Endodermal cell (in vitro differentiated cells): ENCODE measurements at regions not wholly inside any gene's neighbourhood (a gene's known extent, or its start where the extent isn't known, plus 50 kb on each side); places are given as distances from the start of the nearest gene placed in this dataset.

Source experiments
- DNase-seq: peaks from one replicate; pipeline ENCODE4 v3.0.0-alpha.2; 2017
- H3K27ac ChIP-seq: 2 replicates; pipeline ENCODE4 v1.5.1; 2013; ENCODE audit warnings: mild to moderate bottlenecking, low read depth, low read length, moderate library complexity
- H3K27me3 ChIP-seq: 2 replicates; pipeline ENCODE4 v1.6.1; 2013; ENCODE audit warnings: mild to moderate bottlenecking, low read length, moderate library complexity; ENCODE audit not compliant: insufficient read depth, control insufficient read depth, poor library complexity, severe bottlenecking
- H3K36me3 ChIP-seq: 2 replicates; pipeline ENCODE4 v1.7.0; 2013; ENCODE audit warnings: mild to moderate bottlenecking, low read length, moderate library complexity; ENCODE audit not compliant: control insufficient read depth, insufficient read depth
- H3K4me1 ChIP-seq: one replicate; pipeline ENCODE4 v1.7.0; 2013; ENCODE audit warnings: low read length; ENCODE audit not compliant: control insufficient read depth, insufficient read depth
- H3K4me3 ChIP-seq: 2 replicates; pipeline ENCODE4 v1.5.1; 2013; ENCODE audit warnings: mild to moderate bottlenecking, low read length, moderate library complexity
- H3K9ac ChIP-seq: 2 replicates; pipeline ENCODE4 v1.6.1; 2013; ENCODE audit warnings: mild to moderate bottlenecking, low read length, moderate library complexity; ENCODE audit not compliant: poor library complexity, severe bottlenecking; ENCODE audit errors: extremely low read depth
- H3K9me3 ChIP-seq: 2 replicates; pipeline ENCODE4 v1.6.1; 2013; ENCODE audit warnings: mild to moderate bottlenecking, low read length, moderate library complexity; ENCODE audit not compliant: control insufficient read depth
- H3K27ac Mint-ChIP-seq: 2 replicates; pipeline ENCODE4 v1.8.0; 2020; ENCODE audit warnings: mixed read lengths
- H3K27me3 Mint-ChIP-seq: 2 replicates; pipeline ENCODE4 v1.8.0; 2021; ENCODE audit warnings: mild to moderate bottlenecking, mixed read lengths; ENCODE audit not compliant: insufficient read depth
- H3K36me3 Mint-ChIP-seq: 2 replicates; pipeline ENCODE4 v1.8.0; 2020; ENCODE audit warnings: low read depth, mixed read lengths
- H3K4me1 Mint-ChIP-seq: 2 replicates; pipeline ENCODE4 v1.8.0; 2020; ENCODE audit warnings: mixed read lengths
- H3K4me3 Mint-ChIP-seq: 2 replicates; pipeline ENCODE4 v1.8.0; 2020; ENCODE audit warnings: mild to moderate bottlenecking, moderate library complexity, mixed read lengths
- H3K9me3 Mint-ChIP-seq: 2 replicates; pipeline ENCODE4 v1.8.0; 2020; ENCODE audit warnings: mild to moderate bottlenecking, mixed read lengths
- WGBS, 2 experiments: methylation state at CpG; one replicate each; pipeline versions ENCODE4 v1.1.5 to v1.1.7; 2013; ENCODE audit warnings: missing lambda C conversion rate in 2 of 2, mixed read lengths in 1 of 2; ENCODE audit not compliant: insufficient coverage in 1 of 2, insufficient read length in 1 of 2; 5-methylcytosine and 5-hydroxymethylcytosine counted together
- TF ChIP-seq, protein P1 (sequence below): fragments of 200-600 bp; sonication (generic); conservative IDR thresholded peaks from 2 replicates; pipeline ENCODE4 v1.5.0; 2021; ENCODE audit warnings: antibody characterized with exemption, mild to moderate bottlenecking

DNA sequence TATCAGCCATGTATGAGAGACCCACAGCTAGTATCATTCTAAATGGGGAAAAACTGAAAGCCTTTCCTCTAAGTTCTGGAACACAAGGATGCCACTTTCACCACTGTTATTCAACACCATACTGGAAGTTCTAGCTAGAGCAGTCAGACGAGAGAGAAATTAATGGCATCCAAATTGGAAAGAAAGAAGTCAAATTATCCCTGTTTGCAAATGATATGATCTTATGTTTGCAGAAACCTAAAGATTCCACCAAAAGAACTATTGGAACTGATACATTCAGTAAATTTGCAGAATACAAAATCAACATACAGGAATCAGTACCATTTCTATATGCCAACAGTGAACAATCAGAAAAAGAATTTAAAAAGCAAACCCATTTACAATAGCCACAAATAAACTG is 226.0 kb downstream of the TRPC6 start:
- Histone ChIP-seq H3K4me1 (no peaks in the 10 kb centered on the region), H3K4me3 (no peak overlapping the region), H3K9ac (no peak overlapping the region), H3K36me3 (no peaks in the 10 kb centered on the region), H3K27ac (no peak overlapping the region), H3K9me3 (no peaks in the 10 kb centered on the region), H3K27me3 (no peaks in the 10 kb centered on the region)
- H3K27me3 Mint-ChIP-seq = no peaks in the 10 kb centered on the region
- TF ChIP-seq, protein P1, sequence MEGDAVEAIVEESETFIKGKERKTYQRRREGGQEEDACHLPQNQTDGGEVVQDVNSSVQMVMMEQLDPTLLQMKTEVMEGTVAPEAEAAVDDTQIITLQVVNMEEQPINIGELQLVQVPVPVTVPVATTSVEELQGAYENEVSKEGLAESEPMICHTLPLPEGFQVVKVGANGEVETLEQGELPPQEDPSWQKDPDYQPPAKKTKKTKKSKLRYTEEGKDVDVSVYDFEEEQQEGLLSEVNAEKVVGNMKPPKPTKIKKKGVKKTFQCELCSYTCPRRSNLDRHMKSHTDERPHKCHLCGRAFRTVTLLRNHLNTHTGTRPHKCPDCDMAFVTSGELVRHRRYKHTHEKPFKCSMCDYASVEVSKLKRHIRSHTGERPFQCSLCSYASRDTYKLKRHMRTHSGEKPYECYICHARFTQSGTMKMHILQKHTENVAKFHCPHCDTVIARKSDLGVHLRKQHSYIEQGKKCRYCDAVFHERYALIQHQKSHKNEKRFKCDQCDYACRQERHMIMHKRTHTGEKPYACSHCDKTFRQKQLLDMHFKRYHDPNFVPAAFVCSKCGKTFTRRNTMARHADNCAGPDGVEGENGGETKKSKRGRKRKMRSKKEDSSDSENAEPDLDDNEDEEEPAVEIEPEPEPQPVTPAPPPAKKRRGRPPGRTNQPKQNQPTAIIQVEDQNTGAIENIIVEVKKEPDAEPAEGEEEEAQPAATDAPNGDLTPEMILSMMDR = no peak
- no peak overlapping the region for H3K4me3 Mint-ChIP-seq
- H3K27ac Mint-ChIP-seq = no peak overlapping the region
- WGBS, 2 experiments = 89% methylated on average over 1 of the region's 1 CpG; no CpG with 5 or more reads in 1 of the 2 experiments
- no peaks in the 10 kb centered on the region for H3K4me1 Mint-ChIP-seq
- H3K9me3 Mint-ChIP-seq = no peaks in the 10 kb centered on the region
- DNase-seq = no peak
- H3K36me3 Mint-ChIP-seq = no peaks in the 10 kb centered on the region

DNA sequence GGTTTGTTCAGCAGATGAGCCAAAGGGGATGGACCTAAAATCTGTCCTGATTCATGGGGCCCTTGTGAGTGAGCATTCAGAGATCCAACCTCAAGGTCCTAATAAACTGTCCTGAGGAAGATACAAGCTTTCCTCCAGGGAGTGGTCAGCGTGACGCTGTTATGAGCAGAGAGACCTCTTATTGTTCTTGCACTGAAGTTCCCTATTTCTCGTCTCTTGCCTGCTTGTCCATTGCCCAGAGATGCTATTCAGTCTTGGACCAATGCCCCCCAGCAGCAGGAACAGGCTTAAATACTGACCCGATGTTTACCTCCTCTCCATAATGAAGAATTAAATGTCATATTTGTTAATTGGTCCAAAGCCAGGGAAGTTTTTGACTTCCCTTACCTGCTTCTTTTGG is 225.2 kb upstream of the PGR start:
- Mint-ChIP-seq H3K36me3 (no peaks in the 10 kb centered on the region), H3K27me3 (no peaks in the 10 kb centered on the region), H3K27ac (no peak overlapping the region), H3K4me1 (no peaks in the 10 kb centered on the region), H3K4me3 (no peak overlapping the region), H3K9me3 (no peaks in the 10 kb centered on the region)
- no peaks in the 10 kb centered on the region for H3K9me3 ChIP-seq
- no peaks in the 10 kb centered on the region for H3K4me1 ChIP-seq
- 92 to 96% methylated on average over 3 to 4 of the region's 4 CpGs for WGBS, 2 experiments
- no peak overlapping the region for H3K4me3 ChIP-seq
- no peak for DNase-seq
- no peaks in the 10 kb centered on the region for H3K27me3 ChIP-seq
- no peak overlapping the region for H3K27ac ChIP-seq
- H3K9ac ChIP-seq = no peak overlapping the region
- TF ChIP-seq, protein P1 = no peak
- H3K36me3 ChIP-seq = no peaks in the 10 kb centered on the region

DNA sequence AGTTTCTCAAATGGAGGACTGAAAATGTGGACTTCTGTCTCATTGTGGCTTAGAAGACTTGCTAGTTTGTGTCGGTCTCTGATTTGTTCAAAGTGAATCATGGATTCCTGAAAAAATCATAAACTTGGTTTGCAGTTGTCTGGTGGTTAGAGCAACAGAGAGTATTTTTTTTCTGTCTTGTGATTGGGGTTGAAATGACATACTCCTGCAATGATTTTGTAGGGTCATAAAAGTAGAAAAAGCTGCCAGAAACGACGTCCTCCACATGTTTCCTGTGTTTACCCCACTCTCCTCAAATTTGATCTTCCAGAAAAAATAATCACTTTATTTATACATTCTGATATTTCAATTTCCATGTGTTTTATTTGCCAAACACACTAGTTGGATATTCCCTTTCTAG is 219.2 kb upstream of the PGR start:
- TF ChIP-seq, protein P1 = no peak
- Histone ChIP-seq H3K27ac (no peak overlapping the region), H3K9me3 (no peaks in the 10 kb centered on the region), H3K9ac (no peak overlapping the region), H3K27me3 (no peaks in the 10 kb centered on the region), H3K36me3 (no peaks in the 10 kb centered on the region), H3K4me1 (no peaks in the 10 kb centered on the region), H3K4me3 (no peak overlapping the region)
- H3K27ac Mint-ChIP-seq = no peak overlapping the region
- WGBS, 2 experiments = 79 to 82% methylated on average over 3 of the region's 3 CpGs
- no peaks in the 10 kb centered on the region for H3K36me3 Mint-ChIP-seq
- H3K9me3 Mint-ChIP-seq = no peaks in the 10 kb centered on the region
- H3K27me3 Mint-ChIP-seq = no peaks in the 10 kb centered on the region
- no peak for DNase-seq
- no peak overlapping the region for H3K4me3 Mint-ChIP-seq
- H3K4me1 Mint-ChIP-seq = no peaks in the 10 kb centered on the region
